Left lung (tissue), 4 donors: ENCODE measurements at regions not wholly inside any gene's neighbourhood (a gene's known extent, or its start where the extent isn't known, plus 50 kb on each side); places are given as distances from the start of the nearest gene placed in this dataset.

Experiments used
- ATAC-seq: fragments of 200-7000 bp; cut with Tn5 transposase; one replicate; pipeline ENCODE4 v1.9.1; 2020; ENCODE audit warnings: moderate library complexity
- DNase-seq, 4 donors: peaks; one replicate each; pipeline ENCODE4 v3.0.0-alpha.2; 2013 to 2020
- H3K27ac ChIP-seq, 2 donors: fragments of 200-600 bp; sonication (generic) in 1 of 2; one replicate each; pipeline versions ENCODE4 v1.5.0 to v1.8.0; 2020 to 2021
- H3K27me3 ChIP-seq, 2 donors: fragments of 200-600 bp; sonication (generic) in 1 of 2; one replicate each; pipeline versions ENCODE4 v1.5.0 to v1.8.0; 2020 to 2021
- H3K36me3 ChIP-seq, 2 donors: fragments of 200-600 bp; sonication (generic) in 1 of 2; one replicate each; pipeline versions ENCODE4 v1.5.0 to v1.8.0; 2020 to 2021
- H3K4me1 ChIP-seq, 2 donors: fragments of 200-600 bp; one replicate each; pipeline ENCODE4 v1.8.0; 2021
- H3K4me3 ChIP-seq, 2 donors: fragments of 200-600 bp; sonication (generic) in 1 of 2; one replicate each; pipeline versions ENCODE4 v1.5.0 to v1.8.0; 2020 to 2021; ENCODE audit warnings: mild to moderate bottlenecking in 1 of 2
- H3K9me3 ChIP-seq, 2 donors: fragments of 200-600 bp; sonication (generic) in 1 of 2; one replicate each; pipeline versions ENCODE4 v1.5.0 to v1.8.0; 2020 to 2021
- CTCF ChIP-seq, 2 donors: fragments of 200-600 bp; sonication (generic) in 1 of 2; IDR thresholded peaks; one replicate each; pipeline versions ENCODE4 v1.5.0 to v1.8.0; 2021; ENCODE audit warnings: antibody characterized with exemption in 2 of 2
- intact Hi-C, 2 donors: fragments of 100-400 bp; cut with DNase I; formaldehyde crosslinking; loops; one replicate each; pipeline versions ENCODE4 v1.11.2 to v1.14.2; 2022
- donor health status: DM: no; HTN: yes; CAD: no.
- donor health status: DM: no; HTN: no; CAD: no.

- Histone ChIP-seq H3K36me3 (no peaks in the 10 kb centered on the region), H3K4me1 (no peaks in the 10 kb centered on the region), H3K9me3 (no peaks in the 10 kb centered on the region), H3K4me3 (no peak overlapping the region), H3K27ac (no peak overlapping the region), H3K27me3 (no peaks in the 10 kb centered on the region)
- no peak for TF ChIP-seq CTCF (IDR thresholded peaks at IDR 0.05)
- DNase-seq (no peak), ATAC-seq (no peak)
- intact Hi-C loops = no loop called here
Measured at GRCh38 chr14:27075503-27075902, 477.7 kb upstream of the NOVA1 start.

DNA sequence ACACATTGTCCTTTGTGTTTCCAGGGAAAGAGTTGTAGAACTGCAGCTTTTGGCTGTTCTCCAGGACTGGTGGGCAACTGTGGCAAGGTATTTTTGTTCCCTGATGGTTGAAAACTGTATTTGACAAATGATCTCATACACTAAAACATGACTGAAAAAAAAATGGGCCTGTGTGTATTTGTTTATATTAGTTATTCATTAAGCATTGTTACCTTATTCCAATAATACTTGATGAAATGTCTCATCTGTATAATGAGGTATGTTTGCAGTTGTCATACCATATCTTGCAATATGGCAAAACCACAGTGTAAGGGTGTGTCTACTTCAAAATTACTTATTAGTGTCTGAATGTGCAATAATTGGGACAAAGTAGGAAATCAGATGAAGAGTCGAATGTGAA is 479.4 kb upstream of the NOVA1 start:
- no peaks in the 10 kb centered on the region for H3K27me3 ChIP-seq
- DNase-seq = peak in 1 of 4 donors; percentile 7
- no peak overlapping the region for H3K4me3 ChIP-seq
- H3K36me3 ChIP-seq = no peaks in the 10 kb centered on the region
- H3K27ac ChIP-seq = no peak overlapping the region
- H3K4me1 ChIP-seq = no peaks in the 10 kb centered on the region
- ATAC-seq = no peak
- no peaks in the 10 kb centered on the region for H3K9me3 ChIP-seq
- intact Hi-C loops = no loop called here
- TF ChIP-seq CTCF (IDR thresholded peaks at IDR 0.05) = no peak

- DNase-seq (no peak), ATAC-seq (no peak)
- intact Hi-C loops = no loop called here
- Histone ChIP-seq H3K27ac (no peak overlapping the region), H3K9me3 (no peaks in the 10 kb centered on the region), H3K4me1 (no peaks in the 10 kb centered on the region), H3K4me3 (no peak overlapping the region), H3K27me3 (no peaks in the 10 kb centered on the region), H3K36me3 (no peaks in the 10 kb centered on the region)
- TF ChIP-seq CTCF (IDR thresholded peaks at IDR 0.05) = no peak
Measured at GRCh38 chr14:27077710-27078109, 479.9 kb upstream of the NOVA1 start.

DNA sequence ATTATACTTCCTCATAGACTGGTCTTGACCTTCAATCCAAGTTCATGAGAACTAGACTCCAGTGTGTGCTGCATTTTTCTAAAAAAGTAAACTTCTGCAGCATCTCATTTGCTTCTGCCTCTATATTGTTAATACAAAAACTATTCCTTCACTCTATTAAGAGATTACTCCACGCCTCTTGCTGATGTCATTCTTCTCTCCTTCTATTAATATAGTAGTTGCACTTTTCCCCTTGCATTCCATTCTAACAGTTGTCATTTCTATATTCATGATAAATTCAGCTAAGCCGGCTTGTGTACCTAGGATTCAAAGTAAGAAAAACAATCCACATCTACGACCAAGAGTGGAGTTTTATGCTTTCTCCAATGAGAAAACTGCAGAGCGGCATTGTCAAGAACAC is 480.4 kb upstream of the NOVA1 start:
- H3K27ac ChIP-seq = no peak overlapping the region
- no peaks in the 10 kb centered on the region for H3K9me3 ChIP-seq
- DNase-seq (no peak), ATAC-seq (no peak)
- H3K36me3 ChIP-seq = no peaks in the 10 kb centered on the region
- H3K4me1 ChIP-seq = no peaks in the 10 kb centered on the region
- H3K27me3 ChIP-seq = no peaks in the 10 kb centered on the region
- TF ChIP-seq CTCF (IDR thresholded peaks at IDR 0.05) = no peak
- no peak overlapping the region for H3K4me3 ChIP-seq
- intact Hi-C loops = no loop called here

GRCh38 chr14:27079716-27080115 is 481.9 kb upstream of the NOVA1 start:
- no peak for ATAC-seq
- Histone ChIP-seq H3K27me3 (no peaks in the 10 kb centered on the region), H3K9me3 (no peaks in the 10 kb centered on the region), H3K4me1 (no peaks in the 10 kb centered on the region), H3K36me3 (no peaks in the 10 kb centered on the region), H3K27ac (no peak overlapping the region), H3K4me3 (no peak overlapping the region)
- no peak for DNase-seq
- no peak for TF ChIP-seq CTCF (IDR thresholded peaks at IDR 0.05)
- intact Hi-C loops = no loop called here
